OCI-LY1 (cell line): ENCODE measurements at regions not wholly inside any gene's neighbourhood (a gene's known extent, or its start where the extent isn't known, plus 50 kb on each side); places are given as distances from the start of the nearest gene placed in this dataset.

Experiments
- H2AFZ ChIP-seq: fragments of 200-600 bp; sonication (generic), shearing (Covaris generic); 2 replicates; pipeline ENCODE4 v1.6.0; 2014; ENCODE audit warnings: antibody characterized with exemption, mild to moderate bottlenecking, low read length
- H3F3A ChIP-seq: fragments of 200-600 bp; sonication (generic), shearing (Covaris generic); 2 replicates; pipeline ENCODE4 v1.6.0; 2014; ENCODE audit warnings: mild to moderate bottlenecking, antibody characterized with exemption, low read length, moderate library complexity; ENCODE audit not compliant: insufficient read depth
- H3K27ac ChIP-seq: fragments of 200-600 bp; sonication (generic); 2 replicates; pipeline ENCODE4 v1.5.1; 2014; ENCODE audit warnings: low read length, mixed run types, mild to moderate bottlenecking, low read depth; ENCODE audit not compliant: poor library complexity, severe bottlenecking
- H3K27me3 ChIP-seq: fragments of 200-600 bp; sonication (generic); 2 replicates; pipeline ENCODE4 v1.6.0; 2014; ENCODE audit warnings: antibody characterized with exemption, mild to moderate bottlenecking, low read length, moderate library complexity; ENCODE audit not compliant: insufficient read depth
- H3K36me3 ChIP-seq: fragments of 200-600 bp; sonication (generic); 2 replicates; pipeline ENCODE4 v1.6.1; 2014; ENCODE audit warnings: mild to moderate bottlenecking, antibody characterized with exemption, low read length, moderate library complexity, mixed read lengths; ENCODE audit not compliant: insufficient read depth
- H3K4me1 ChIP-seq: fragments of 200-600 bp; sonication (generic); 2 replicates; pipeline ENCODE4 v1.5.1; 2014; ENCODE audit warnings: mild to moderate bottlenecking, low read length, moderate library complexity; ENCODE audit not compliant: insufficient read depth, severe bottlenecking
- H3K4me2 ChIP-seq: fragments of 200-600 bp; sonication (generic), shearing (Covaris generic); 2 replicates; pipeline ENCODE4 v1.6.1; 2014; ENCODE audit warnings: low read length
- H3K4me3 ChIP-seq: fragments of 200-600 bp; sonication (generic); 2 replicates; pipeline ENCODE4 v1.5.1; 2014; ENCODE audit warnings: low read length, low read depth, mild to moderate bottlenecking, mixed read lengths; ENCODE audit not compliant: poor library complexity, severe bottlenecking
- H3K79me2 ChIP-seq: fragments of 200-600 bp; shearing (Covaris generic); 2 replicates; pipeline ENCODE4 v1.6.1; 2016; ENCODE audit warnings: mixed run types, low read length, mixed read lengths; ENCODE audit not compliant: insufficient read depth
- H3K9ac ChIP-seq: fragments of 200-600 bp; sonication (generic), shearing (Covaris generic); 2 replicates; pipeline ENCODE4 v1.6.1; 2014; ENCODE audit warnings: mild to moderate bottlenecking, low read length, mixed read lengths
- H3K9me2 ChIP-seq: fragments of 200-600 bp; sonication (generic), shearing (Covaris generic); 2 replicates; pipeline ENCODE4 v1.6.1; 2014; ENCODE audit warnings: low read depth, mild to moderate bottlenecking, low read length, mixed read lengths
- H3K9me3 ChIP-seq: fragments of 200-600 bp; shearing (Covaris generic); 2 replicates; pipeline ENCODE4 v1.6.1; 2014; ENCODE audit warnings: low read length, mixed read lengths
- H4K20me1 ChIP-seq: fragments of 200-600 bp; sonication (generic), shearing (Covaris generic); 2 replicates; pipeline ENCODE4 v1.6.0; 2016; ENCODE audit warnings: mild to moderate bottlenecking, low read length; ENCODE audit not compliant: insufficient read depth
- EZH2 ChIP-seq: fragments of 200-600 bp; sonication (generic), shearing (Covaris generic); IDR thresholded peaks from 2 replicates; pipeline ENCODE4 v1.8.0; 2017; ENCODE audit warnings: borderline replicate concordance, mixed run types, mild to moderate bottlenecking, antibody characterized with exemption, low read length, moderate library complexity, mixed read lengths
- TF ChIP-seq, protein P1 (sequence below): fragments of 200-600 bp; sonication (generic), shearing (Covaris generic); IDR thresholded peaks from 2 replicates; pipeline ENCODE4 v1.5.1; 2017; ENCODE audit warnings: mild to moderate bottlenecking, antibody characterized with exemption, low read length, moderate library complexity, mixed read lengths

- Histone ChIP-seq H3F3A (no peaks in the 10 kb centered on the region), H3K4me2 (no peak overlapping the region), H3K79me2 (no peaks in the 10 kb centered on the region), H3K9ac (no peak overlapping the region), H3K36me3 (no peaks in the 10 kb centered on the region), H3K4me3 (no peak overlapping the region), H4K20me1 (no peaks in the 10 kb centered on the region), H3K9me3 (no peaks in the 10 kb centered on the region), H2AFZ (no peak overlapping the region), H3K9me2 (no peaks in the 10 kb centered on the region), H3K27me3 (no peaks in the 10 kb centered on the region), H3K4me1 (no peaks in the 10 kb centered on the region), H3K27ac (no peak overlapping the region)
- TF ChIP-seq, protein P1, sequence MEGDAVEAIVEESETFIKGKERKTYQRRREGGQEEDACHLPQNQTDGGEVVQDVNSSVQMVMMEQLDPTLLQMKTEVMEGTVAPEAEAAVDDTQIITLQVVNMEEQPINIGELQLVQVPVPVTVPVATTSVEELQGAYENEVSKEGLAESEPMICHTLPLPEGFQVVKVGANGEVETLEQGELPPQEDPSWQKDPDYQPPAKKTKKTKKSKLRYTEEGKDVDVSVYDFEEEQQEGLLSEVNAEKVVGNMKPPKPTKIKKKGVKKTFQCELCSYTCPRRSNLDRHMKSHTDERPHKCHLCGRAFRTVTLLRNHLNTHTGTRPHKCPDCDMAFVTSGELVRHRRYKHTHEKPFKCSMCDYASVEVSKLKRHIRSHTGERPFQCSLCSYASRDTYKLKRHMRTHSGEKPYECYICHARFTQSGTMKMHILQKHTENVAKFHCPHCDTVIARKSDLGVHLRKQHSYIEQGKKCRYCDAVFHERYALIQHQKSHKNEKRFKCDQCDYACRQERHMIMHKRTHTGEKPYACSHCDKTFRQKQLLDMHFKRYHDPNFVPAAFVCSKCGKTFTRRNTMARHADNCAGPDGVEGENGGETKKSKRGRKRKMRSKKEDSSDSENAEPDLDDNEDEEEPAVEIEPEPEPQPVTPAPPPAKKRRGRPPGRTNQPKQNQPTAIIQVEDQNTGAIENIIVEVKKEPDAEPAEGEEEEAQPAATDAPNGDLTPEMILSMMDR = no peak
- no peak for TF ChIP-seq EZH2
Observed at GRCh38 chr2:217402761-217403383, 543.0 kb upstream of the TNP1 start.

GRCh38 chr2:217402144-217402543 lies 542.3 kb upstream of the TNP1 start:
- Histone ChIP-seq H3K27me3 (no peaks in the 10 kb centered on the region), H2AFZ (no peak overlapping the region), H3K9ac (no peak overlapping the region), H3K4me1 (no peaks in the 10 kb centered on the region), H4K20me1 (no peaks in the 10 kb centered on the region), H3K9me3 (no peaks in the 10 kb centered on the region), H3K4me2 (no peak overlapping the region), H3K79me2 (no peaks in the 10 kb centered on the region), H3K27ac (no peak overlapping the region), H3K36me3 (no peaks in the 10 kb centered on the region), H3K9me2 (no peaks in the 10 kb centered on the region), H3F3A (no peaks in the 10 kb centered on the region), H3K4me3 (no peak overlapping the region)
- TF ChIP-seq, protein P1 = no peak
- TF ChIP-seq EZH2 = no peak

DNA sequence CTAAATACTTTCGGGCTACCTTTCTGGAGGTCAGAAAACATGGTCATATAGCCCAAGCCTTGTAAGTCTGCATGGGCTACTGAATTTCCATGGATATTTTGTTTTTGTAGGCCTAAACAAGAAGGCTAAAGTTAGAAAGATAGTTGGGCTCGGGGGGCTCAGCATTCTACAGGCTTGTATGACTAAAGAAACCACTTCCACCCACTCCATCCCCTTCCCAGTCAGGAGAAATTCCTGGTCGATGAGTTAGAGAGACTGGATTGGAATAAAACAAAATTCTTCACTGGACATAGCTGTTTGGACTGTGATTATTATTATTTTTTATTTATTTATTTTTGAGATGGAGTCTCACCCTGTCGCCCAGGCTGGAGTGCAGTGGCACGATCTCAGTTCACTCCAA lies 539.4 kb upstream of the TNP1 start:
- no peak overlapping the region for H3K27ac ChIP-seq
- H3K36me3 ChIP-seq = no peaks in the 10 kb centered on the region
- H3K4me2 ChIP-seq = no peak overlapping the region
- no peaks in the 10 kb centered on the region for H4K20me1 ChIP-seq
- H3F3A ChIP-seq = no peaks in the 10 kb centered on the region
- H3K9ac ChIP-seq = no peak overlapping the region
- H3K79me2 ChIP-seq = no peaks in the 10 kb centered on the region
- no peaks in the 10 kb centered on the region for H3K9me3 ChIP-seq
- H2AFZ ChIP-seq = no peak overlapping the region
- H3K4me1 ChIP-seq = no peaks in the 10 kb centered on the region
- no peak for TF ChIP-seq EZH2
- TF ChIP-seq, protein P1 = no peak
- H3K27me3 ChIP-seq = no peaks in the 10 kb centered on the region
- no peak overlapping the region for H3K4me3 ChIP-seq
- no peaks in the 10 kb centered on the region for H3K9me2 ChIP-seq
